ENCODE measurements at regions not wholly inside any gene's neighbourhood (a gene's known extent, or its start where the extent isn't known, plus 50 kb on each side); places are given as distances from the start of the nearest gene placed in this dataset.

DNA sequence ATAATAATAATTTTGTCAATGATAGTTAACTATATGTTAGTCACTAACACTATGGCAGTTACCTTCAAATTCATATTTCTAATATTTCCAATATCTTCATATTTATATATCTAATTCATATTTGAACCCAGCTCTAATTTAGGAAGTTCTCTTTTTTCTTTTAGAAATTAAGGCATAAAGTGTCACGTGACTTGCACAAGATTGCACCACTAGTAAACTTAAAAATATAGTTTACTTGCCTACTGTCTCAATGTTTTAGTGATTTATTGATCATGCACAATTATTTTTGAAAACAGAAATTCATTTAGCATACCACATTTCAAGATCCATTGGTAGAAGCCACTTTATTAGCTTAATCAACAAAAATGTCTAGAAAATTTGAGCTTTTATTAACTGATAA, 508.7 kb upstream of the ZNF337 start:
- TF ChIP-seq, protein P1, sequence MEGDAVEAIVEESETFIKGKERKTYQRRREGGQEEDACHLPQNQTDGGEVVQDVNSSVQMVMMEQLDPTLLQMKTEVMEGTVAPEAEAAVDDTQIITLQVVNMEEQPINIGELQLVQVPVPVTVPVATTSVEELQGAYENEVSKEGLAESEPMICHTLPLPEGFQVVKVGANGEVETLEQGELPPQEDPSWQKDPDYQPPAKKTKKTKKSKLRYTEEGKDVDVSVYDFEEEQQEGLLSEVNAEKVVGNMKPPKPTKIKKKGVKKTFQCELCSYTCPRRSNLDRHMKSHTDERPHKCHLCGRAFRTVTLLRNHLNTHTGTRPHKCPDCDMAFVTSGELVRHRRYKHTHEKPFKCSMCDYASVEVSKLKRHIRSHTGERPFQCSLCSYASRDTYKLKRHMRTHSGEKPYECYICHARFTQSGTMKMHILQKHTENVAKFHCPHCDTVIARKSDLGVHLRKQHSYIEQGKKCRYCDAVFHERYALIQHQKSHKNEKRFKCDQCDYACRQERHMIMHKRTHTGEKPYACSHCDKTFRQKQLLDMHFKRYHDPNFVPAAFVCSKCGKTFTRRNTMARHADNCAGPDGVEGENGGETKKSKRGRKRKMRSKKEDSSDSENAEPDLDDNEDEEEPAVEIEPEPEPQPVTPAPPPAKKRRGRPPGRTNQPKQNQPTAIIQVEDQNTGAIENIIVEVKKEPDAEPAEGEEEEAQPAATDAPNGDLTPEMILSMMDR (IDR thresholded peaks at IDR 0.05): no peak
- TF ChIP-seq POLR2A (IDR thresholded peaks at IDR 0.05): no peak

Data from Peyer's patch (tissue), 4 donors.